ENCODE measurements at regions not wholly inside any gene's neighbourhood (a gene's known extent, or its start where the extent isn't known, plus 50 kb on each side); places are given as distances from the start of the nearest gene placed in this dataset.

GRCh38 chr11:96885405-96885804 is 495.6 kb downstream of the JRKL start:
- H2BK15ac ChIP-seq (ENCODE audit: low read depth, low read length) = no peak overlapping the region
- no peak overlapping the region for H3T11ph ChIP-seq (ENCODE audit: low read length)
- no peaks in the 10 kb centered on the region for H3K27me3 ChIP-seq (ENCODE audit: insufficient read depth, low read length)
- Mint-ChIP-seq H3K27me3 (ENCODE audit: low read depth) (no peaks in the 10 kb centered on the region), H3K9me3 (no peaks in the 10 kb centered on the region; a peak in 1 of 5 replicates), H3K4me3 (no peak overlapping the region), H3K36me3 (ENCODE audit: insufficient read depth in 1 of 3, low read depth in 3 of 3) (no peaks in the 10 kb centered on the region), H3K27ac (no peak overlapping the region), H3K4me1 (no peaks in the 10 kb centered on the region)
- no peaks in the 10 kb centered on the region for H3K79me2 ChIP-seq (ENCODE audit: insufficient read depth, low read length)
- no peaks in the 10 kb centered on the region for H3K4me1 ChIP-seq (ENCODE audit: insufficient read depth, low read length)
- H3K23me2 ChIP-seq (ENCODE audit: insufficient read length, low read depth, low read length, poor library complexity, severe bottlenecking) = no peaks in the 10 kb centered on the region
- H3K4ac ChIP-seq (ENCODE audit: low read depth, low read length) = no peak overlapping the region
- no peak overlapping the region for H3K18ac ChIP-seq (ENCODE audit: insufficient read length, low read depth, low read length)
- H3K9me3 ChIP-seq (ENCODE audit: control insufficient read depth, low read depth, low read length) = no peaks in the 10 kb centered on the region
- H3K14ac ChIP-seq (ENCODE audit: insufficient read depth, low read length) = no peak overlapping the region
- DNase-seq = no peak
- no peak overlapping the region for H2AFZ ChIP-seq (ENCODE audit: low read length)
- H2AK5ac ChIP-seq (ENCODE audit: insufficient read length, low read length) = no peak overlapping the region
- H2BK120ac ChIP-seq (ENCODE audit: low read depth, low read length, poor library complexity, severe bottlenecking) = no peak overlapping the region
- no peak overlapping the region for H3K27ac ChIP-seq (ENCODE audit: insufficient read length, low read depth, low read length)
- no peak overlapping the region for H2BK20ac ChIP-seq (ENCODE audit: low read depth, low read length, poor library complexity, severe bottlenecking)
- no peaks in the 10 kb centered on the region for H3K79me1 ChIP-seq (ENCODE audit: insufficient read depth, low read depth, low read length, poor library complexity, severe bottlenecking)
- H2BK12ac ChIP-seq (ENCODE audit: insufficient read length, low read depth, low read length) = no peak overlapping the region
- TF ChIP-seq, protein P1, sequence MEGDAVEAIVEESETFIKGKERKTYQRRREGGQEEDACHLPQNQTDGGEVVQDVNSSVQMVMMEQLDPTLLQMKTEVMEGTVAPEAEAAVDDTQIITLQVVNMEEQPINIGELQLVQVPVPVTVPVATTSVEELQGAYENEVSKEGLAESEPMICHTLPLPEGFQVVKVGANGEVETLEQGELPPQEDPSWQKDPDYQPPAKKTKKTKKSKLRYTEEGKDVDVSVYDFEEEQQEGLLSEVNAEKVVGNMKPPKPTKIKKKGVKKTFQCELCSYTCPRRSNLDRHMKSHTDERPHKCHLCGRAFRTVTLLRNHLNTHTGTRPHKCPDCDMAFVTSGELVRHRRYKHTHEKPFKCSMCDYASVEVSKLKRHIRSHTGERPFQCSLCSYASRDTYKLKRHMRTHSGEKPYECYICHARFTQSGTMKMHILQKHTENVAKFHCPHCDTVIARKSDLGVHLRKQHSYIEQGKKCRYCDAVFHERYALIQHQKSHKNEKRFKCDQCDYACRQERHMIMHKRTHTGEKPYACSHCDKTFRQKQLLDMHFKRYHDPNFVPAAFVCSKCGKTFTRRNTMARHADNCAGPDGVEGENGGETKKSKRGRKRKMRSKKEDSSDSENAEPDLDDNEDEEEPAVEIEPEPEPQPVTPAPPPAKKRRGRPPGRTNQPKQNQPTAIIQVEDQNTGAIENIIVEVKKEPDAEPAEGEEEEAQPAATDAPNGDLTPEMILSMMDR (conservative IDR thresholded peaks at IDR 0.05) = no peak
- no peak overlapping the region for H2BK5ac ChIP-seq (ENCODE audit: insufficient read length, low read length)
- no peak overlapping the region for H4K91ac ChIP-seq (ENCODE audit: insufficient read length, low read depth, low read length)
- no peak overlapping the region for H3K9ac ChIP-seq (ENCODE audit: extremely low read depth, insufficient read length, low read length)
- H3K23ac ChIP-seq (ENCODE audit: insufficient read length, low read depth, low read length) = no peak overlapping the region
- no peak overlapping the region for H4K8ac ChIP-seq (replicated peaks; ENCODE audit: insufficient read length, low read depth, low read length)
- no peak overlapping the region for H3K56ac ChIP-seq (ENCODE audit: insufficient read length, low read depth, low read length)
- no peak overlapping the region for H3K4me2 ChIP-seq (ENCODE audit: insufficient read depth, insufficient read length, low read length)
- no peak overlapping the region for H4K5ac ChIP-seq (ENCODE audit: insufficient read length, low read depth, low read length)
- WGBS (ENCODE audit: extremely low coverage, insufficient read length, low lambda C conversion rate) = 100% methylated on average over 1 of the region's 3 CpGs
- H4K20me1 ChIP-seq (ENCODE audit: control insufficient read depth, insufficient read depth, insufficient read length) = no peaks in the 10 kb centered on the region
